ENCODE measurements at regions not wholly inside any gene's neighbourhood (a gene's known extent, or its start where the extent isn't known, plus 50 kb on each side); places are given as distances from the start of the nearest gene placed in this dataset.

- no peak overlapping the region for H3K27ac ChIP-seq (ENCODE audit: low read length)
- no peak for DNase-seq
- CTCF ChIA-PET = no interaction called here
- no peak overlapping the region for H3K4me2 ChIP-seq (ENCODE audit: low read length)
- intact Hi-C loops (cut with micrococcal nuclease) = no loop called here
- no peaks in the 10 kb centered on the region for H3K79me2 ChIP-seq (ENCODE audit: low read length)
- H3K36me3 ChIP-seq (ENCODE audit: low read depth, low read length) = no peaks in the 10 kb centered on the region
- POLR2A ChIA-PET (ENCODE audit: unreplicated experiment) = no interaction called here
- no peaks in the 10 kb centered on the region for H4K20me1 ChIP-seq (ENCODE audit: low read length)
- no peak overlapping the region for H3K4me3 ChIP-seq (ENCODE audit: low read length)
- no peaks in the 10 kb centered on the region for H3K9me2 ChIP-seq (replicated peaks; ENCODE audit: low read length)
- H3K9ac ChIP-seq (ENCODE audit: low read length) = no peak overlapping the region
- no peaks in the 10 kb centered on the region for H3K4me1 ChIP-seq (ENCODE audit: insufficient read depth, low read length)
- ATAC-seq = no peak
- H3K27me3 ChIP-seq (ENCODE audit: low read length) = no peaks in the 10 kb centered on the region
- H3K9me3 ChIP-seq (ENCODE audit: low read length) = no peaks in the 10 kb centered on the region
- H2AFZ ChIP-seq (ENCODE audit: low read length) = no peak overlapping the region
- no peak for TF ChIP-seq EZH2 (IDR thresholded peaks at IDR 0.05; ENCODE audit: low read length, unreplicated experiment)
- no peak for TF ChIP-seq EZH2phosphoT487 (IDR thresholded peaks at IDR 0.05; ENCODE audit: borderline replicate concordance, low read length)
- no peak for TF ChIP-seq CTCF (conservative IDR thresholded peaks at IDR 0.05; ENCODE audit: low read depth, low read length)
- H3F3A ChIP-seq (ENCODE audit: low read length, unreplicated experiment) = no peaks in the 10 kb centered on the region
- no TSS peak for BruUV-seq (replicated peaks)
Observed at GRCh38 chr4:57911203-57911602, 801.0 kb upstream of the IGFBP7 start.

GRCh38 chr4:57910151-57910550, 800.0 kb upstream of the IGFBP7 start:
- Histone ChIP-seq H3K9ac (ENCODE audit: low read length) (no peak overlapping the region), H3K4me2 (ENCODE audit: low read length) (no peak overlapping the region), H3K27me3 (ENCODE audit: low read length) (no peaks in the 10 kb centered on the region), H3K36me3 (ENCODE audit: low read depth, low read length) (no peaks in the 10 kb centered on the region), H3K4me3 (ENCODE audit: low read length) (no peak overlapping the region), H3K27ac (ENCODE audit: low read length) (no peak overlapping the region), H3F3A (ENCODE audit: low read length, unreplicated experiment) (no peaks in the 10 kb centered on the region), H3K4me1 (ENCODE audit: insufficient read depth, low read length) (no peaks in the 10 kb centered on the region), H3K79me2 (ENCODE audit: low read length) (no peaks in the 10 kb centered on the region), H4K20me1 (ENCODE audit: low read length) (no peaks in the 10 kb centered on the region), H3K9me2 (replicated peaks; ENCODE audit: low read length) (no peaks in the 10 kb centered on the region), H3K9me3 (ENCODE audit: low read length) (no peaks in the 10 kb centered on the region), H2AFZ (ENCODE audit: low read length) (no peak overlapping the region)
- no TSS peak for BruUV-seq (replicated peaks)
- CTCF ChIA-PET = no interaction called here
- TF ChIP-seq EZH2phosphoT487 (IDR thresholded peaks at IDR 0.05; ENCODE audit: borderline replicate concordance, low read length) = no peak
- no peak for TF ChIP-seq EZH2 (IDR thresholded peaks at IDR 0.05; ENCODE audit: low read length, unreplicated experiment)
- TF ChIP-seq CTCF (conservative IDR thresholded peaks at IDR 0.05; ENCODE audit: low read depth, low read length) = no peak
- POLR2A ChIA-PET (ENCODE audit: unreplicated experiment) = no interaction called here
- intact Hi-C loops (cut with micrococcal nuclease) = no loop called here
- DNase-seq = no peak
- no peak for ATAC-seq

GRCh38 chr4:57905965-57906364, 795.8 kb upstream of the IGFBP7 start:
- Histone ChIP-seq H4K20me1 (ENCODE audit: low read length) (no peaks in the 10 kb centered on the region), H2AFZ (ENCODE audit: low read length) (no peak overlapping the region), H3K36me3 (ENCODE audit: low read depth, low read length) (no peaks in the 10 kb centered on the region), H3K79me2 (ENCODE audit: low read length) (no peaks in the 10 kb centered on the region), H3K4me2 (ENCODE audit: low read length) (no peak overlapping the region), H3F3A (ENCODE audit: low read length, unreplicated experiment) (no peaks in the 10 kb centered on the region), H3K9me3 (ENCODE audit: low read length) (no peaks in the 10 kb centered on the region), H3K9me2 (replicated peaks; ENCODE audit: low read length) (no peaks in the 10 kb centered on the region), H3K27me3 (ENCODE audit: low read length) (no peaks in the 10 kb centered on the region), H3K4me3 (ENCODE audit: low read length) (no peak overlapping the region), H3K27ac (ENCODE audit: low read length) (no peak overlapping the region), H3K4me1 (ENCODE audit: insufficient read depth, low read length) (no peaks in the 10 kb centered on the region), H3K9ac (ENCODE audit: low read length) (no peak overlapping the region)
- intact Hi-C loops (cut with micrococcal nuclease) = no loop called here
- ChIA-PET CTCF (no interaction called here), POLR2A (ENCODE audit: unreplicated experiment) (no interaction called here)
- no peak for TF ChIP-seq CTCF (conservative IDR thresholded peaks at IDR 0.05; ENCODE audit: low read depth, low read length)
- TF ChIP-seq EZH2phosphoT487 (IDR thresholded peaks at IDR 0.05; ENCODE audit: borderline replicate concordance, low read length) = no peak
- TF ChIP-seq EZH2 (IDR thresholded peaks at IDR 0.05; ENCODE audit: low read length, unreplicated experiment) = no peak
- BruUV-seq (replicated peaks) = no TSS peak
- ATAC-seq (no peak), DNase-seq (peak; percentile 10)

All from PC-3 (cell line).